ENCODE measurements at regions not wholly inside any gene's neighbourhood (a gene's known extent, or its start where the extent isn't known, plus 50 kb on each side); places are given as distances from the start of the nearest gene placed in this dataset.

DNA sequence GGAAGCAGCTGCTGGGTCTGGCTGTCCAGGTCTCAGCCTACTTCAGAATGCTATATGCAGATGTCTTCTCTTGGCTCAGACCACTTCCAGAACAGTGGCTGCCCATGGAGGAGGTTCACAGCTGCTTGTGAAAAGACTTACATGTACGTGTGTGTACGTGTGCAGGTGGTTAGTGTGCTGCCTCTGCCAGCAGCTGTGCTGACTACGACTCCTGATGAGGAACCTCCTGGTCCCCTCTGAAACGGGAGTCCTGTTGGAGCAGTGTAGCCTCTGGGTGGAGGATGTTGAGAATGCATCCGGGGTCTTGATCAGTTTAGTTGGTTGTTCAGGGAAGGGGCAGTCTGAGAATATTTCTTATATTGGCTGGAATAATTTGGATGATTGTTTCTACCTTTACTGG is 155.9 kb upstream of the WDR1 start:
- TF ChIP-seq, protein P1, sequence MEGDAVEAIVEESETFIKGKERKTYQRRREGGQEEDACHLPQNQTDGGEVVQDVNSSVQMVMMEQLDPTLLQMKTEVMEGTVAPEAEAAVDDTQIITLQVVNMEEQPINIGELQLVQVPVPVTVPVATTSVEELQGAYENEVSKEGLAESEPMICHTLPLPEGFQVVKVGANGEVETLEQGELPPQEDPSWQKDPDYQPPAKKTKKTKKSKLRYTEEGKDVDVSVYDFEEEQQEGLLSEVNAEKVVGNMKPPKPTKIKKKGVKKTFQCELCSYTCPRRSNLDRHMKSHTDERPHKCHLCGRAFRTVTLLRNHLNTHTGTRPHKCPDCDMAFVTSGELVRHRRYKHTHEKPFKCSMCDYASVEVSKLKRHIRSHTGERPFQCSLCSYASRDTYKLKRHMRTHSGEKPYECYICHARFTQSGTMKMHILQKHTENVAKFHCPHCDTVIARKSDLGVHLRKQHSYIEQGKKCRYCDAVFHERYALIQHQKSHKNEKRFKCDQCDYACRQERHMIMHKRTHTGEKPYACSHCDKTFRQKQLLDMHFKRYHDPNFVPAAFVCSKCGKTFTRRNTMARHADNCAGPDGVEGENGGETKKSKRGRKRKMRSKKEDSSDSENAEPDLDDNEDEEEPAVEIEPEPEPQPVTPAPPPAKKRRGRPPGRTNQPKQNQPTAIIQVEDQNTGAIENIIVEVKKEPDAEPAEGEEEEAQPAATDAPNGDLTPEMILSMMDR (IDR thresholded peaks at IDR 0.05) = no peak
- TF ChIP-seq POLR2A (IDR thresholded peaks at IDR 0.05) = no peak

All from testis (tissue), 2 donors.